ENCODE measurements at regions not wholly inside any gene's neighbourhood (a gene's known extent, or its start where the extent isn't known, plus 50 kb on each side); places are given as distances from the start of the nearest gene placed in this dataset.

- DNase-seq (ENCODE audit: low read depth) (no peak), FAIRE-seq (no peak)
- H3K36me3 ChIP-seq (ENCODE audit: control insufficient read depth, insufficient read depth, low read length): no peaks in the 10 kb centered on the region
- H3K4me3 ChIP-seq (ENCODE audit: low read depth, low read length): no peak overlapping the region
- TF ChIP-seq CTCF (IDR thresholded peaks at IDR 0.05; ENCODE audit: insufficient read depth, low read length, severe bottlenecking): no peak
- H3K27me3 ChIP-seq (ENCODE audit: control insufficient read depth, insufficient read depth, low read length): no peaks in the 10 kb centered on the region
Observed at GRCh38 chr5:116814626-116815385, 240.2 kb upstream of the SEMA6A start.

GRCh38 chr5:116813906-116814305, 239.3 kb upstream of the SEMA6A start:
- DNase-seq (ENCODE audit: low read depth) (no peak), FAIRE-seq (no peak)
- Histone ChIP-seq H3K4me3 (ENCODE audit: low read depth, low read length) (no peak overlapping the region), H3K36me3 (ENCODE audit: control insufficient read depth, insufficient read depth, low read length) (no peaks in the 10 kb centered on the region), H3K27me3 (ENCODE audit: control insufficient read depth, insufficient read depth, low read length) (no peaks in the 10 kb centered on the region)
- TF ChIP-seq CTCF (IDR thresholded peaks at IDR 0.05; ENCODE audit: insufficient read depth, low read length, severe bottlenecking): no peak

GRCh38 chr5:116813356-116813755, 238.7 kb upstream of the SEMA6A start:
- Histone ChIP-seq H3K36me3 (ENCODE audit: control insufficient read depth, insufficient read depth, low read length) (no peaks in the 10 kb centered on the region), H3K27me3 (ENCODE audit: control insufficient read depth, insufficient read depth, low read length) (no peaks in the 10 kb centered on the region), H3K4me3 (ENCODE audit: low read depth, low read length) (no peak overlapping the region)
- FAIRE-seq (no peak), DNase-seq (ENCODE audit: low read depth) (no peak)
- TF ChIP-seq CTCF (IDR thresholded peaks at IDR 0.05; ENCODE audit: insufficient read depth, low read length, severe bottlenecking): no peak

- H3K4me3 ChIP-seq (ENCODE audit: low read depth, low read length): no peak overlapping the region
- TF ChIP-seq CTCF (IDR thresholded peaks at IDR 0.05; ENCODE audit: insufficient read depth, low read length, severe bottlenecking): no peak
- FAIRE-seq: no peak
- DNase-seq (ENCODE audit: low read depth): no peak
- no peaks in the 10 kb centered on the region for H3K36me3 ChIP-seq (ENCODE audit: control insufficient read depth, insufficient read depth, low read length)
- H3K27me3 ChIP-seq (ENCODE audit: control insufficient read depth, insufficient read depth, low read length): no peaks in the 10 kb centered on the region
Observed at GRCh38 chr5:116810951-116811350, 236.3 kb upstream of the SEMA6A start.

GRCh38 chr5:116806836-116807235, 232.2 kb upstream of the SEMA6A start:
- TF ChIP-seq CTCF (IDR thresholded peaks at IDR 0.05; ENCODE audit: insufficient read depth, low read length, severe bottlenecking): no peak
- Histone ChIP-seq H3K4me3 (ENCODE audit: low read depth, low read length) (no peak overlapping the region), H3K27me3 (ENCODE audit: control insufficient read depth, insufficient read depth, low read length) (no peaks in the 10 kb centered on the region), H3K36me3 (ENCODE audit: control insufficient read depth, insufficient read depth, low read length) (no peaks in the 10 kb centered on the region)
- FAIRE-seq (no peak), DNase-seq (ENCODE audit: low read depth) (no peak)

- no peak for FAIRE-seq
- Histone ChIP-seq H3K36me3 (ENCODE audit: control insufficient read depth, insufficient read depth, low read length) (no peaks in the 10 kb centered on the region), H3K4me3 (ENCODE audit: low read depth, low read length) (no peak overlapping the region), H3K27me3 (ENCODE audit: control insufficient read depth, insufficient read depth, low read length) (no peaks in the 10 kb centered on the region)
- DNase-seq (ENCODE audit: low read depth): no peak
- TF ChIP-seq CTCF (IDR thresholded peaks at IDR 0.05; ENCODE audit: insufficient read depth, low read length, severe bottlenecking): no peak
Observed at GRCh38 chr5:116799401-116799800, 224.8 kb upstream of the SEMA6A start.

All from bronchial epithelial cell (primary cell).